ACHN (cell line): ENCODE measurements at regions not wholly inside any gene's neighbourhood (a gene's known extent, or its start where the extent isn't known, plus 50 kb on each side); places are given as distances from the start of the nearest gene placed in this dataset.
A peak's percentile ranks its signal among the peaks of the same experiment; 100 is the strongest.
"Not testable (repeated sequence)": the region's sequence is repeated elsewhere in the genome, so short reads cannot be mapped to it uniquely, and the experiment has no call there.

Experiments used
- DNase-seq: peaks from one replicate; pipeline ENCODE4 v3.0.0-alpha.2; 2015
- in situ Hi-C: cut with HindIII; loops from 2 replicates; pipeline ENCODE4 v1.10.0; 2017; ENCODE audit warnings: low sequenced_read_pairs, low pct_ligation_motif_present, low pct_unique_long_range_greater_than_20kb

GRCh38 chr2:117273009-117273671 lies 541.4 kb upstream of the DDX18 start:
- no peak for DNase-seq
- in situ Hi-C loops = no loop called here

GRCh38 chr2:117293012-117293411 lies 521.5 kb upstream of the DDX18 start:
- in situ Hi-C loops = no loop called here
- no peak for DNase-seq

GRCh38 chr2:117299451-117299850 lies 515.0 kb upstream of the DDX18 start:
- in situ Hi-C loops = no loop called here
- DNase-seq = no peak

GRCh38 chr2:117308861-117309770 lies 505.4 kb upstream of the DDX18 start:
- in situ Hi-C loops = no loop called here
- no peak for DNase-seq

GRCh38 chr2:117321816-117322215 lies 492.7 kb upstream of the DDX18 start:
- DNase-seq = no peak
- in situ Hi-C loops = no loop called here

- in situ Hi-C loops = no loop called here
- DNase-seq = no peak
These were observed 491.2 kb upstream of the DDX18 start for GRCh38 chr2:117323331-117323730.

- in situ Hi-C loops = no loop called here
- DNase-seq = peak; percentile 7
These were observed 483.9 kb upstream of the DDX18 start for GRCh38 chr2:117330641-117331040.

- DNase-seq = no peak
- in situ Hi-C loops = no loop called here
These were observed 478.5 kb upstream of the DDX18 start for GRCh38 chr2:117335967-117336366.

GRCh38 chr2:117336496-117336895 lies 478.0 kb upstream of the DDX18 start:
- in situ Hi-C loops = no loop called here
- DNase-seq = no peak

- in situ Hi-C loops, DNase-seq: not testable (repeated sequence)
These were observed 476.5 kb upstream of the DDX18 start for GRCh38 chr2:117337981-117338380.

GRCh38 chr2:117339980-117340379 lies 474.5 kb upstream of the DDX18 start:
- in situ Hi-C loops = no loop called here
- DNase-seq = no peak

- in situ Hi-C loops = no loop called here
- no peak for DNase-seq
These were observed 472.8 kb upstream of the DDX18 start for GRCh38 chr2:117341690-117342089.

- DNase-seq = no peak
These were observed 472.1 kb upstream of the DDX18 start for GRCh38 chr2:117342415-117342814.

GRCh38 chr2:117349687-117350086 lies 464.8 kb upstream of the DDX18 start:
- in situ Hi-C loops = no loop called here
- no peak for DNase-seq

More at GRCh38 chr2:117342415-117342814, 472.1 kb upstream of the DDX18 start:
- in situ Hi-C loops = no loop called here

GRCh38 chr2:117351396-117351795 lies 463.1 kb upstream of the DDX18 start:
- in situ Hi-C loops = no loop called here
- DNase-seq = no peak

GRCh38 chr2:117359266-117359914 lies 455.1 kb upstream of the DDX18 start:
- no peak for DNase-seq
- in situ Hi-C loops = no loop called here

- in situ Hi-C loops = no loop called here
- no peak for DNase-seq
These were observed 453.9 kb upstream of the DDX18 start for GRCh38 chr2:117360586-117360985.

GRCh38 chr2:117378653-117379052 lies 435.8 kb upstream of the DDX18 start:
- DNase-seq = no peak
- in situ Hi-C loops = no loop called here

- DNase-seq = no peak
- in situ Hi-C loops = no loop called here
These were observed 434.6 kb upstream of the DDX18 start for GRCh38 chr2:117379928-117380327.
